HEK293T (cell line): ENCODE measurements at regions not wholly inside any gene's neighbourhood (a gene's known extent, or its start where the extent isn't known, plus 50 kb on each side); places are given as distances from the start of the nearest gene placed in this dataset.

Experiments used
- CTCF ChIA-PET: fragments of 350-600 bp; formaldehyde crosslinking; extraction: SDS; loops from one replicate; lab custom pipeline; 2021; ENCODE audit warnings: antibody characterized with exemption, inconsistent platforms; lab: Yijun Ruan, JAX
- POLR2A ChIA-PET: fragments of 350-600 bp; formaldehyde crosslinking; extraction: SDS; loops from one replicate; lab custom pipeline; 2020; ENCODE audit warnings: antibody characterized with exemption, inconsistent platforms; lab: Yijun Ruan, JAX
- DNase-seq: peaks from one replicate; pipeline ENCODE4 v3.0.0; 2012; ENCODE audit warnings: mixed read lengths; ENCODE audit errors: extremely low spot score
- ARNT ChIP-seq: fragments of 450-650 bp; IDR thresholded peaks from 2 replicates; pipeline ENCODE4 v1.6.1; 2017; ENCODE audit warnings: mild to moderate bottlenecking
- BHLHE40 ChIP-seq: fragments of 450-650 bp; IDR thresholded peaks from 2 replicates; pipeline ENCODE4 v1.6.1; 2016; ENCODE audit warnings: mild to moderate bottlenecking, moderate library complexity, borderline replicate concordance
- CTBP1 ChIP-seq: fragments of 450-650 bp; IDR thresholded peaks from 2 replicates; pipeline ENCODE4 v1.6.1; 2016; ENCODE audit warnings: borderline replicate concordance
- ELF4 ChIP-seq: fragments of 450-650 bp; IDR thresholded peaks from 2 replicates; pipeline ENCODE4 v1.6.1; 2017; ENCODE audit warnings: antibody characterized with exemption
- FOXA1 ChIP-seq: fragments of 450-650 bp; IDR thresholded peaks from 2 replicates; pipeline ENCODE4 v1.6.1; 2016; ENCODE audit warnings: mild to moderate bottlenecking
- FOXK2 ChIP-seq: fragments of 450-650 bp; IDR thresholded peaks from 2 replicates; pipeline ENCODE4 v1.6.1; 2016; ENCODE audit warnings: mild to moderate bottlenecking
- FOXM1 ChIP-seq: fragments of 450-650 bp; IDR thresholded peaks from 2 replicates; pipeline ENCODE4 v1.6.1; 2017; ENCODE audit warnings: mild to moderate bottlenecking, borderline replicate concordance
- HDGF ChIP-seq: fragments of 450-650 bp; IDR thresholded peaks from 2 replicates; pipeline ENCODE4 v1.6.1; 2017; ENCODE audit warnings: antibody characterized with exemption, borderline replicate concordance
- L3MBTL2 ChIP-seq: fragments of 450-650 bp; conservative IDR thresholded peaks from 2 replicates; pipeline ENCODE4 v1.6.1; 2016; ENCODE audit warnings: mild to moderate bottlenecking
- LEF1 ChIP-seq: fragments of 450-650 bp; IDR thresholded peaks from 2 replicates; pipeline ENCODE4 v1.6.1; 2017; ENCODE audit warnings: mild to moderate bottlenecking, borderline replicate concordance
- NFRKB ChIP-seq: fragments of 450-650 bp; IDR thresholded peaks from 2 replicates; pipeline ENCODE4 v1.6.1; 2016; ENCODE audit warnings: mild to moderate bottlenecking, moderate library complexity
- SP1 ChIP-seq: fragments of 450-650 bp; IDR thresholded peaks from 2 replicates; pipeline ENCODE4 v1.6.1; 2017
- SUZ12 ChIP-seq: fragments of 450-650 bp; IDR thresholded peaks from 2 replicates; pipeline ENCODE4 v1.6.1; 2016; ENCODE audit warnings: mild to moderate bottlenecking
- TARDBP ChIP-seq: fragments of 450-650 bp; IDR thresholded peaks from 2 replicates; pipeline ENCODE4 v1.6.1; 2016
- ZNF384 ChIP-seq: fragments of 450-650 bp; IDR thresholded peaks from 2 replicates; pipeline ENCODE4 v1.6.1; 2016
- TF ChIP-seq, protein P1 (sequence below): fragments of 450-650 bp; IDR thresholded peaks from 2 replicates; pipeline ENCODE4 v1.6.1; 2016

DNA sequence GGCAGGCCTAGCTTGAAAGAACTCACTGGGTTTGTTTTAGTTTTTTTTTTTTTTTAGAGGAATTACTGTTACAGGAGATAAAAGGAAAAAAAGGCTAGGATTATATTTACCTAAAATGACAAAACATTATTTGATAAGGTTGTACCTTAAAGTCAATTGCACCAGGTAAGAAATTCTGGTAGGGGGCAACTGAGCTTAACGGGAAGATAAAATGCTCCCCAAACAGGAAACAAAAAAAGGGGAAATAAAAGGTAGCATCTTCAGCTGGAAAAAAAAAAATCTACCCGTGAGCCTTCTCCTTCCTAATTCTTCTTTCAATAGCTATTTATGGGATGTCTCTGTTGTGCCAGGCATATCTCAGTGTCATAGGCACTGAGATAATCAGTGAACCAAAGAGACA, 164.5 kb downstream of the PIK3R1 start:
- ChIA-PET CTCF (interaction anchor here (0.6 to 0.7 kb wide), 3 partner anchors 27 to 1375 kb away, joined by 3 to 4 read pairs (median 3); no protein-coding TSS in a partner anchor), POLR2A (no interaction called here)
- no peak for DNase-seq
- TF ChIP-seq BHLHE40 (no peak), HDGF (no peak), CTBP1 (no peak), ARNT (no peak), FOXM1 (no peak), NFRKB (no peak), L3MBTL2 (no peak), ELF4 (no peak), FOXA1 (no peak), FOXK2 (no peak), SUZ12 (no peak), LEF1 (no peak), TARDBP (no peak), SP1 (no peak), ZNF384 (no peak)
- TF ChIP-seq, protein P1, sequence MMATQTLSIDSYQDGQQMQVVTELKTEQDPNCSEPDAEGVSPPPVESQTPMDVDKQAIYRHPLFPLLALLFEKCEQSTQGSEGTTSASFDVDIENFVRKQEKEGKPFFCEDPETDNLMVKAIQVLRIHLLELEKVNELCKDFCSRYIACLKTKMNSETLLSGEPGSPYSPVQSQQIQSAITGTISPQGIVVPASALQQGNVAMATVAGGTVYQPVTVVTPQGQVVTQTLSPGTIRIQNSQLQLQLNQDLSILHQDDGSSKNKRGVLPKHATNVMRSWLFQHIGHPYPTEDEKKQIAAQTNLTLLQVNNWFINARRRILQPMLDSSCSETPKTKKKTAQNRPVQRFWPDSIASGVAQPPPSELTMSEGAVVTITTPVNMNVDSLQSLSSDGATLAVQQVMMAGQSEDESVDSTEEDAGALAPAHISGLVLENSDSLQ, result no peak

DNA sequence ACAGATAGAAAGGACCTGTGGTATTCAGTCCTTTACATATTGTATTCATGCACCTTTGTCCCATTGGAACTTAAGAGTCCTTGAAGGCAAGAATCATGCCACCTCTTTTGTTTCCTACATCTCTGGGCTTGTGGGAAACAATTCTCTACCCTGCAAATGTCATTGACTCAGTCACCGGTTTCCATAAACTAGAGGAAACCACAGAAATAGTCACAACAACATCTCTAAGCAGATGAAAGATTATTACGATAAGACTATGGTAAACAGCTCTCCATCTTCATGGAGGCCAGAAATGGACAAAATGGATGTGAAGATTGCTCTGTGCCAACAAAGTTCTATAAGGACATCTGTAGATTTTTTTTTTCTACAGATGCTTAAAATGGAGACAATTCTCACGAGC, 165.5 kb downstream of the PIK3R1 start:
- TF ChIP-seq ARNT, result no peak
- no peak for TF ChIP-seq FOXA1
- no peak for TF ChIP-seq SP1
- no peak for TF ChIP-seq BHLHE40
- TF ChIP-seq ZNF384, result no peak
- no peak for TF ChIP-seq L3MBTL2
- no peak for TF ChIP-seq ELF4
- TF ChIP-seq LEF1, result no peak
- TF ChIP-seq FOXM1, result no peak
- TF ChIP-seq NFRKB, result no peak
- no peak for DNase-seq
- ChIA-PET CTCF (no interaction called here), POLR2A (no interaction called here)

DNA sequence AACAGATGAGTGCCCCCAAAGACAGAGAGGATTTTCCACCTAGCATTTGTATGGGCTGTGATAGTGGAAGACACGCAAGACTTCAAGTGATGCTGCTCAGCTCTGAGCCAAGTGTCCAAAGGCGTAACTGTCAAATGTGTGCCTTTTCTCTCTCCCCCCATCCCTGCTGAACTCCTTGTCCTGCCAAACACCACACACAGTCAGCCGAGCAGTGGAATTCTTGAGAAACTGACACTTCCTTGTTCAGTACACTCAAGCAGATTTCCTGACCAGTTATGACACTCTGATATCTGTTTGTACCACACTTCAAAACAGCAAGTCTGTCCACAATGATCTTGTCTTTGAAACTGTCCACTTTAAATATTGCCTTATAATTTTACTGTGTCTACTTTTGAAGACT, 166.4 kb downstream of the PIK3R1 start:
- ChIA-PET CTCF (no interaction called here), POLR2A (no interaction called here)
- no peak for TF ChIP-seq FOXM1
- TF ChIP-seq BHLHE40, result no peak
- TF ChIP-seq FOXK2, result no peak
- no peak for TF ChIP-seq SP1
- TF ChIP-seq L3MBTL2, result no peak
- no peak for TF ChIP-seq TARDBP
- TF ChIP-seq CTBP1, result no peak
- TF ChIP-seq NFRKB, result no peak
- TF ChIP-seq LEF1, result no peak
- TF ChIP-seq FOXA1, result no peak
- TF ChIP-seq ZNF384, result no peak
- no peak for TF ChIP-seq HDGF
- TF ChIP-seq, protein P1, result no peak
- no peak for TF ChIP-seq SUZ12
- TF ChIP-seq ARNT, result no peak
- TF ChIP-seq ELF4, result no peak
- no peak for DNase-seq

DNA sequence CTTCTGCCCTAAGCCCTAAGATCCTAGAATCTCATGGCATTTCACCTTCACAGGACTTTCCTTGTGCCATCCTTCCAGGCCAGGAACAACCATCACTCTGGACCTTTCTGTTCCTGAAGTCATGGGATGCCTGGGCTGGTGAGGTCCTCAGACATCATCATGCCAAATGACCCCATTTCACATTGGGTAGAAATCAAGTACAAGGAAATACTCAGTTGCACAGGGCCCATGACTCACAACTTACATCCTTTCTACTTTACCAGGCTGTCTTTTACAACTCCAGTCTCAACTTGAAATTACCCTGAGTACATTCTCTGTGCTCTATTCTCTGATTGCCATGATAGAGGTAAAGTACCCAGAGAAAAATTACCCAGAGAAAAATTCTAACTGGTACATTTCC, 167.1 kb downstream of the PIK3R1 start:
- CTCF ChIA-PET, result no interaction called here
- POLR2A ChIA-PET, result no interaction called here
- TF ChIP-seq FOXA1, result no peak
- TF ChIP-seq TARDBP, result no peak
- TF ChIP-seq ZNF384, result no peak
- TF ChIP-seq SUZ12, result no peak
- TF ChIP-seq HDGF, result no peak
- TF ChIP-seq FOXK2, result no peak
- no peak for TF ChIP-seq BHLHE40
- TF ChIP-seq LEF1, result no peak
- TF ChIP-seq NFRKB, result no peak
- DNase-seq, result no peak

DNA sequence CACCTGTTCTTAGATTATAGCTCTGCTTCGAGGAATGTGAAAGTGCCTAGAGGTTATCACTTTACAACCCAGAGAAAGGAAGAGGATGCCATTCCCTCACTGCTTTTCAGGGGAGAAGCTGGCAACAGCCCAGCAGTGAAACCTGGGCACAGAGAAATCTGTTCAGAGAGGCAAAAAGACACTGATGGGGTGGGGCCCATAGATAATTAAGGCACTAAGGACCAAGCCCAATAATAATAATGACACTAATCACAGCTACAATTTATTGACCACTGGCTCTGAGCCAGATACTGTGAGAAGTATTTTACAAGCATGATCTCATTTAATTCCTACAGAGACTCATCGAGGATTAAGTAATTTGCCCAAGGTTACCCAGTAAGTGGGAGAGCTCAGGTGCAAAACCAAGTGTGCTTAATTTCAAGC, 168.3 kb downstream of the PIK3R1 start:
- DNase-seq, result no peak
- ChIA-PET POLR2A (no interaction called here), CTCF (no interaction called here)
- TF ChIP-seq NFRKB, result no peak
- no peak for TF ChIP-seq ZNF384
- no peak for TF ChIP-seq FOXA1
- no peak for TF ChIP-seq HDGF
- no peak for TF ChIP-seq FOXK2
- no peak for TF ChIP-seq L3MBTL2
- no peak for TF ChIP-seq SUZ12
- no peak for TF ChIP-seq CTBP1
- TF ChIP-seq FOXM1, result no peak
- no peak for TF ChIP-seq LEF1
- TF ChIP-seq TARDBP, result no peak
- no peak for TF ChIP-seq ELF4
- TF ChIP-seq, protein P1, result no peak
- no peak for TF ChIP-seq BHLHE40
- TF ChIP-seq SP1, result no peak
- no peak for TF ChIP-seq ARNT

DNA sequence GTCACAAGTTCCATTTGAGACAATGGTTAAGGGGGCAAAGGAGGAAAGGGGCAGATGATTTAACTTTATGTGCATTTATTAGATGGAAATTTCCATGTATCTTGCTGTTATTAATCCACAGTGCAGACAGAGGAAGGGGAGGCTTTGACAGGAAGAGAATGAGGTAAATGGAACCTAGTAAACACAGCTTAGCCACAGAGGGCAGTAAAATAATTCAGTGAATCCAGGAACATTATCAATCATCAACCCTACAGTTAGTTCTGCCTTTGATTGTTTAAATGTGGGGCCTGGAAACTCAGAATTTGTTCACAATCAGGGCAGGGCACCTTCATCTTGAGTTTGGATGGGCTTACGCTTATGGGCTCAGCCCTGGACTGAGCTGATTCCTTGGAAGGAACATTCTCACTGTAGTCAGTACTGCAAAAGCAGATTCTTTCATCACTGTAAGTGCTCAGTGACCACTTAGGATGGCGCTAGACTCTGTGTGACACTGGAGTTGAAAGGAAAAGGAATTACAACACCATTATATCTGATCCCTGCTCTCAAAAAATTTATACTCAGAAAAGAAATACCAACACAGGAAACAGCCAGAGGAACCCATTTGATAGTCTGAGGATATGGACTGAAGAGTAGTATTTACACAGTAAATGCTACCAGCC, 169.5 kb downstream of the PIK3R1 start:
- CTCF ChIA-PET, result no interaction called here

More for the DNA sequence above, 169.5 kb downstream of the PIK3R1 start:
- POLR2A ChIA-PET, result no interaction called here
- TF ChIP-seq FOXA1 (no peak), SP1 (no peak), NFRKB (no peak), FOXM1 (no peak), ELF4 (no peak), LEF1 (no peak), HDGF (no peak), L3MBTL2 (no peak), ARNT (no peak), SUZ12 (no peak), CTBP1 (no peak), ZNF384 (no peak), FOXK2 (no peak), TARDBP (no peak), BHLHE40 (no peak)
- TF ChIP-seq, protein P1, result no peak
- DNase-seq, result no peak
